GM23338 (cell line): ENCODE measurements at regions not wholly inside any gene's neighbourhood (a gene's known extent, or its start where the extent isn't known, plus 50 kb on each side); places are given as distances from the start of the nearest gene placed in this dataset.
A peak's percentile ranks its signal among the peaks of the same experiment; 100 is the strongest.

ENCODE experiments used
- ATAC-seq: fragments of 200-7000 bp; cut with Tn5 transposase; 3 replicates; pipeline ENCODE4 v1.9.1; 2020
- DNase-seq: peaks from one replicate; pipeline ENCODE4 v3.0.0-alpha.2; 2015; ENCODE audit warnings: low spot score
- H2AFZ ChIP-seq: fragments of 200-600 bp; sonication (generic); 2 replicates; pipeline ENCODE4 v1.8.0; 2016; ENCODE audit warnings: antibody characterized with exemption, mild to moderate bottlenecking, moderate library complexity
- H3F3A ChIP-seq: fragments of 200-600 bp; sonication (generic); replicated peaks from 2 replicates; pipeline ENCODE4 v1.8.0; 2017; ENCODE audit warnings: antibody characterized with exemption, mixed run types, low read depth
- H3K27ac ChIP-seq: fragments of 200-600 bp; sonication (generic); 2 replicates; pipeline ENCODE4 v1.6.1; 2016; ENCODE audit warnings: low read depth
- H3K27me3 ChIP-seq: fragments of 200-600 bp; sonication (generic); 2 replicates; pipeline ENCODE4 v1.8.0; 2016; ENCODE audit warnings: mild to moderate bottlenecking, mixed run types, moderate library complexity; ENCODE audit not compliant: insufficient read depth
- H3K36me3 ChIP-seq: fragments of 200-600 bp; sonication (generic); 2 replicates; pipeline ENCODE4 v1.8.0; 2016; ENCODE audit warnings: mild to moderate bottlenecking; ENCODE audit not compliant: insufficient read depth
- H3K4me1 ChIP-seq: fragments of 200-600 bp; sonication (generic); 2 replicates; pipeline ENCODE4 v1.8.0; 2016; ENCODE audit warnings: mild to moderate bottlenecking, moderate library complexity; ENCODE audit not compliant: insufficient read depth
- H3K4me2 ChIP-seq: fragments of 200-600 bp; sonication (generic); 2 replicates; pipeline ENCODE4 v1.7.1; 2017; ENCODE audit warnings: mixed run types
- H3K4me3 ChIP-seq: fragments of 200-600 bp; sonication (generic); 2 replicates; pipeline ENCODE4 v1.6.1; 2016; ENCODE audit warnings: mixed run types
- H3K79me2 ChIP-seq: fragments of 200-600 bp; sonication (generic); replicated peaks from 2 replicates; pipeline ENCODE4 v1.8.0; 2017; ENCODE audit warnings: mild to moderate bottlenecking; ENCODE audit not compliant: insufficient read depth
- H3K9me2 ChIP-seq: fragments of 200-600 bp; sonication (generic); 2 replicates; pipeline ENCODE4 v1.8.0; 2017; ENCODE audit not compliant: insufficient read depth
- H4K20me1 ChIP-seq: fragments of 200-600 bp; sonication (generic); replicated peaks from 2 replicates; pipeline ENCODE4 v1.8.0; 2017; ENCODE audit warnings: mild to moderate bottlenecking; ENCODE audit not compliant: insufficient read depth
- H3K27ac Mint-ChIP-seq: 2 replicates; pipeline ENCODE4 v1.8.0; 2020; ENCODE audit warnings: inconsistent platforms, mild to moderate bottlenecking, moderate library complexity, mixed read lengths
- H3K27me3 Mint-ChIP-seq: 3 replicates; pipeline ENCODE4 v1.8.0; 2022; ENCODE audit warnings: low read depth, mild to moderate bottlenecking, moderate library complexity, mixed read lengths, inconsistent platforms; ENCODE audit not compliant: insufficient read depth, poor library complexity
- H3K36me3 Mint-ChIP-seq: 3 replicates; pipeline ENCODE4 v1.8.0; 2021; ENCODE audit warnings: low read depth, mild to moderate bottlenecking, inconsistent platforms, moderate library complexity, mixed read lengths
- H3K4me1 Mint-ChIP-seq: 3 replicates; pipeline ENCODE4 v1.8.0; 2020; ENCODE audit warnings: mild to moderate bottlenecking, inconsistent platforms, mixed read lengths
- H3K4me3 Mint-ChIP-seq: 3 replicates; pipeline ENCODE4 v1.8.0; 2021; ENCODE audit warnings: moderate library complexity, mild to moderate bottlenecking, inconsistent platforms, mixed read lengths
- H3K9me3 Mint-ChIP-seq: 3 replicates; pipeline ENCODE4 v1.8.0; 2020; ENCODE audit warnings: moderate library complexity, mild to moderate bottlenecking, inconsistent platforms, mixed read lengths
- CREB1 ChIP-seq: fragments of 250-450 bp; sonication (Bioruptor Pico); IDR thresholded peaks from 2 replicates; pipeline ENCODE4 v1.5.0; 2020; ENCODE audit warnings: low read depth, mild to moderate bottlenecking, moderate library complexity
- EZH2 ChIP-seq: fragments of 200-600 bp; sonication (generic); IDR thresholded peaks from one replicate; pipeline ENCODE4 v1.8.0; 2017; ENCODE audit warnings: antibody characterized with exemption, mild to moderate bottlenecking, low read depth; ENCODE audit not compliant: unreplicated experiment
- JUNB ChIP-seq: IDR thresholded peaks from one replicate; pipeline ENCODE4 v1.6.1; 2016; ENCODE audit warnings: antibody characterized with exemption; ENCODE audit not compliant: unreplicated experiment
- NANOG ChIP-seq: IDR thresholded peaks from 2 replicates; pipeline ENCODE4 v1.6.1; 2016; ENCODE audit warnings: antibody characterized with exemption, borderline replicate concordance
- POLR2AphosphoS5 ChIP-seq: IDR thresholded peaks from 2 replicates; pipeline ENCODE4 v1.6.1; 2016; ENCODE audit warnings: antibody characterized with exemption, low read depth
- STAT1 ChIP-seq: IDR thresholded peaks from one replicate; pipeline ENCODE4 v1.6.1; 2016; ENCODE audit warnings: antibody characterized with exemption; ENCODE audit not compliant: unreplicated experiment
- ZNF331 ChIP-seq: fragments of 250-450 bp; sonication (Bioruptor Pico); IDR thresholded peaks from 2 replicates; pipeline ENCODE4 v1.5.0; 2020; ENCODE audit warnings: low read depth, mild to moderate bottlenecking, moderate library complexity
- TF ChIP-seq, protein P1 (sequence below): IDR thresholded peaks from 2 replicates; pipeline ENCODE4 v1.6.1; 2016; ENCODE audit warnings: antibody characterized with exemption
- TF ChIP-seq, protein P2 (sequence below): fragments of 250-450 bp; sonication (Bioruptor Pico); IDR thresholded peaks from 2 replicates; pipeline ENCODE4 v1.5.0; 2020; ENCODE audit warnings: mild to moderate bottlenecking, moderate library complexity
- TF ChIP-seq, protein P3 (sequence below): IDR thresholded peaks from one replicate; pipeline ENCODE4 v1.6.1; 2018; ENCODE audit warnings: antibody characterized with exemption; ENCODE audit not compliant: unreplicated experiment
- TF ChIP-seq, protein P4 (sequence below), 2 experiments: fragments of 200-600 bp in 1 of 2; sonication (generic) in 1 of 2; conservative IDR thresholded peaks; 2 replicates each; pipeline versions ENCODE4 v1.5.1 to v1.6.1; 2016 to 2017; ENCODE audit warnings: antibody characterized with exemption in 2 of 2, low read depth in 2 of 2, mild to moderate bottlenecking in 2 of 2, moderate library complexity in 1 of 2

DNA sequence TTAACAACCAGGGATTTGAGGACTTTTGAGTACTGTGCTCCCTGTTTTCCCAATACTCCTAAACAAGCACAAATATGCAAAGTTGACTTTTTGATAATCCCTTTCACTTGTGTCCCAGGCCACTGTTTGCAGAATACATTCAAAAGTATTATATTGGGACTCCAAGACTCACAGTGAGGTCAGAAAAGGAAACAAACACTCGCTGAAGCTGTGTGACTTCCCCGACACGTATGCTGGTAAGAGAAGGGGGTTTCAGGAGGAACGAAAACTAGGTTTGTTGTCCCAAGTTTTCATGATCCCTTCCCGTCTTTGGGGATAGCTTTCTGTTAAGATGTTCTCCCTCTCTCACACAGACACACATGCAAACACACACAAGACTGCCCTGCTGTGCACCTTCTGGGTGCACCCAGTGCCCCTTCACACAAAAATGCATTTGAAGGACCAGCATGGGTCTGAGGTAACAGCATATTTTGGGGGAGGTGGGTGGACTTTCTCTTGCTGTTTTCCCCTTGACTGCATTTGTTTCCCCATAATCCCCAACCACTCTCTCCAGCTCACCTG lies 225.2 kb upstream of the PRICKLE2 start:
- Histone ChIP-seq H3K4me2 (no peak overlapping the region), H3F3A (no peaks in the 10 kb centered on the region), H3K27ac (no peak overlapping the region), H3K27me3 (peaks cover 18% of the 10 kb centered on the region), H3K4me1 (peaks cover 16% of the 10 kb centered on the region), H3K36me3 (no peaks in the 10 kb centered on the region), H3K79me2 (no peaks in the 10 kb centered on the region), H3K4me3 (no peak overlapping the region), H4K20me1 (no peaks in the 10 kb centered on the region), H3K9me2 (no peaks in the 10 kb centered on the region), H2AFZ (peak overlapping the region; percentile 78; the same call in 1 of the 2 replicates)
- Mint-ChIP-seq H3K36me3 (no peaks in the 10 kb centered on the region), H3K4me3 (no peak overlapping the region), H3K9me3 (no peaks in the 10 kb centered on the region), H3K4me1 (peaks cover 35% of the 10 kb centered on the region), H3K27ac (no peak overlapping the region), H3K27me3 (peaks cover 5% of the 10 kb centered on the region)
- ATAC-seq, result no peak
- DNase-seq, result no peak
- TF ChIP-seq STAT1, result no peak
- TF ChIP-seq, protein P1, sequence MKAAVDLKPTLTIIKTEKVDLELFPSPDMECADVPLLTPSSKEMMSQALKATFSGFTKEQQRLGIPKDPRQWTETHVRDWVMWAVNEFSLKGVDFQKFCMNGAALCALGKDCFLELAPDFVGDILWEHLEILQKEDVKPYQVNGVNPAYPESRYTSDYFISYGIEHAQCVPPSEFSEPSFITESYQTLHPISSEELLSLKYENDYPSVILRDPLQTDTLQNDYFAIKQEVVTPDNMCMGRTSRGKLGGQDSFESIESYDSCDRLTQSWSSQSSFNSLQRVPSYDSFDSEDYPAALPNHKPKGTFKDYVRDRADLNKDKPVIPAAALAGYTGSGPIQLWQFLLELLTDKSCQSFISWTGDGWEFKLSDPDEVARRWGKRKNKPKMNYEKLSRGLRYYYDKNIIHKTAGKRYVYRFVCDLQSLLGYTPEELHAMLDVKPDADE, result no peak
- no peak for TF ChIP-seq JUNB
- TF ChIP-seq NANOG, result no peak
- no peak for TF ChIP-seq CREB1 (CRISPR knock-in tag)
- TF ChIP-seq ZNF331 (CRISPR knock-in tag), result no peak
- no peak for TF ChIP-seq POLR2AphosphoS5
- no peak for TF ChIP-seq EZH2
- TF ChIP-seq, protein P2, sequence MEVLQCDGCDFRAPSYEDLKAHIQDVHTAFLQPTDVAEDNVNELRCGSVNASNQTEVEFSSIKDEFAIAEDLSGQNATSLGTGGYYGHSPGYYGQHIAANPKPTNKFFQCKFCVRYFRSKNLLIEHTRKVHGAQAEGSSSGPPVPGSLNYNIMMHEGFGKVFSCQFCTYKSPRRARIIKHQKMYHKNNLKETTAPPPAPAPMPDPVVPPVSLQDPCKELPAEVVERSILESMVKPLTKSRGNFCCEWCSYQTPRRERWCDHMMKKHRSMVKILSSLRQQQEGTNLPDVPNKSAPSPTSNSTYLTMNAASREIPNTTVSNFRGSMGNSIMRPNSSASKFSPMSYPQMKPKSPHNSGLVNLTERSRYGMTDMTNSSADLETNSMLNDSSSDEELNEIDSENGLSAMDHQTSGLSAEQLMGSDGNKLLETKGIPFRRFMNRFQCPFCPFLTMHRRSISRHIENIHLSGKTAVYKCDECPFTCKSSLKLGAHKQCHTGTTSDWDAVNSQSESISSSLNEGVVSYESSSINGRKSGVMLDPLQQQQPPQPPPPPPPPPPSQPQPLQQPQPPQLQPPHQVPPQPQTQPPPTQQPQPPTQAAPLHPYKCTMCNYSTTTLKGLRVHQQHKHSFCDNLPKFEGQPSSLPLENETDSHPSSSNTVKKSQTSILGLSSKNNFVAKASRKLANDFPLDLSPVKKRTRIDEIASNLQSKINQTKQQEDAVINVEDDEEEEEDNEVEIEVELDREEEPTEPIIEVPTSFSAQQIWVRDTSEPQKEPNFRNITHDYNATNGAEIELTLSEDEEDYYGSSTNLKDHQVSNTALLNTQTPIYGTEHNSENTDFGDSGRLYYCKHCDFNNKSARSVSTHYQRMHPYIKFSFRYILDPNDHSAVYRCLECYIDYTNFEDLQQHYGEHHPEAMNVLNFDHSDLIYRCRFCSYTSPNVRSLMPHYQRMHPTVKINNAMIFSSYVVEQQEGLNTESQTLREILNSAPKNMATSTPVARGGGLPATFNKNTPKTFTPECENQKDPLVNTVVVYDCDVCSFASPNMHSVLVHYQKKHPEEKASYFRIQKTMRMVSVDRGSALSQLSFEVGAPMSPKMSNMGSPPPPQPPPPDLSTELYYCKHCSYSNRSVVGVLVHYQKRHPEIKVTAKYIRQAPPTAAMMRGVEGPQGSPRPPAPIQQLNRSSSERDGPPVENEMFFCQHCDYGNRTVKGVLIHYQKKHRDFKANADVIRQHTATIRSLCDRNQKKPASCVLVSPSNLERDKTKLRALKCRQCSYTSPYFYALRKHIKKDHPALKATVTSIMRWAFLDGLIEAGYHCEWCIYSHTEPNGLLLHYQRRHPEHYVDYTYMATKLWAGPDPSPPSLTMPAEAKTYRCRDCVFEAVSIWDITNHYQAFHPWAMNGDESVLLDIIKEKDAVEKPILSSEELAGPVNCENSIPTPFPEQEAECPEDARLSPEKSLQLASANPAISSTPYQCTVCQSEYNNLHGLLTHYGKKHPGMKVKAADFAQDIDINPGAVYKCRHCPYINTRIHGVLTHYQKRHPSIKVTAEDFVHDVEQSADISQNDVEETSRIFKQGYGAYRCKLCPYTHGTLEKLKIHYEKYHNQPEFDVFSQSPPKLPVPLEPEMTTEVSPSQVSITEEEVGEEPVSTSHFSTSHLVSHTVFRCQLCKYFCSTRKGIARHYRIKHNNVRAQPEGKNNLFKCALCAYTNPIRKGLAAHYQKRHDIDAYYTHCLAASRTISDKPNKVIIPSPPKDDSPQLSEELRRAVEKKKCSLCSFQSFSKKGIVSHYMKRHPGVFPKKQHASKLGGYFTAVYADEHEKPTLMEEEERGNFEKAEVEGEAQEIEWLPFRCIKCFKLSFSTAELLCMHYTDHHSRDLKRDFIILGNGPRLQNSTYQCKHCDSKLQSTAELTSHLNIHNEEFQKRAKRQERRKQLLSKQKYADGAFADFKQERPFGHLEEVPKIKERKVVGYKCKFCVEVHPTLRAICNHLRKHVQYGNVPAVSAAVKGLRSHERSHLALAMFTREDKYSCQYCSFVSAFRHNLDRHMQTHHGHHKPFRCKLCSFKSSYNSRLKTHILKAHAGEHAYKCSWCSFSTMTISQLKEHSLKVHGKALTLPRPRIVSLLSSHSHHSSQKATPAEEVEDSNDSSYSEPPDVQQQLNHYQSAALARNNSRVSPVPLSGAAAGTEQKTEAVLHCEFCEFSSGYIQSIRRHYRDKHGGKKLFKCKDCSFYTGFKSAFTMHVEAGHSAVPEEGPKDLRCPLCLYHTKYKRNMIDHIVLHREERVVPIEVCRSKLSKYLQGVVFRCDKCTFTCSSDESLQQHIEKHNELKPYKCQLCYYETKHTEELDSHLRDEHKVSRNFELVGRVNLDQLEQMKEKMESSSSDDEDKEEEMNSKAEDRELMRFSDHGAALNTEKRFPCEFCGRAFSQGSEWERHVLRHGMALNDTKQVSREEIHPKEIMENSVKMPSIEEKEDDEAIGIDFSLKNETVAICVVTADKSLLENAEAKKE (CRISPR knock-in tag), result no peak
- TF ChIP-seq, protein P3, sequence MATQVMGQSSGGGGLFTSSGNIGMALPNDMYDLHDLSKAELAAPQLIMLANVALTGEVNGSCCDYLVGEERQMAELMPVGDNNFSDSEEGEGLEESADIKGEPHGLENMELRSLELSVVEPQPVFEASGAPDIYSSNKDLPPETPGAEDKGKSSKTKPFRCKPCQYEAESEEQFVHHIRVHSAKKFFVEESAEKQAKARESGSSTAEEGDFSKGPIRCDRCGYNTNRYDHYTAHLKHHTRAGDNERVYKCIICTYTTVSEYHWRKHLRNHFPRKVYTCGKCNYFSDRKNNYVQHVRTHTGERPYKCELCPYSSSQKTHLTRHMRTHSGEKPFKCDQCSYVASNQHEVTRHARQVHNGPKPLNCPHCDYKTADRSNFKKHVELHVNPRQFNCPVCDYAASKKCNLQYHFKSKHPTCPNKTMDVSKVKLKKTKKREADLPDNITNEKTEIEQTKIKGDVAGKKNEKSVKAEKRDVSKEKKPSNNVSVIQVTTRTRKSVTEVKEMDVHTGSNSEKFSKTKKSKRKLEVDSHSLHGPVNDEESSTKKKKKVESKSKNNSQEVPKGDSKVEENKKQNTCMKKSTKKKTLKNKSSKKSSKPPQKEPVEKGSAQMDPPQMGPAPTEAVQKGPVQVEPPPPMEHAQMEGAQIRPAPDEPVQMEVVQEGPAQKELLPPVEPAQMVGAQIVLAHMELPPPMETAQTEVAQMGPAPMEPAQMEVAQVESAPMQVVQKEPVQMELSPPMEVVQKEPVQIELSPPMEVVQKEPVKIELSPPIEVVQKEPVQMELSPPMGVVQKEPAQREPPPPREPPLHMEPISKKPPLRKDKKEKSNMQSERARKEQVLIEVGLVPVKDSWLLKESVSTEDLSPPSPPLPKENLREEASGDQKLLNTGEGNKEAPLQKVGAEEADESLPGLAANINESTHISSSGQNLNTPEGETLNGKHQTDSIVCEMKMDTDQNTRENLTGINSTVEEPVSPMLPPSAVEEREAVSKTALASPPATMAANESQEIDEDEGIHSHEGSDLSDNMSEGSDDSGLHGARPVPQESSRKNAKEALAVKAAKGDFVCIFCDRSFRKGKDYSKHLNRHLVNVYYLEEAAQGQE, result no peak
- TF ChIP-seq, protein P4, sequence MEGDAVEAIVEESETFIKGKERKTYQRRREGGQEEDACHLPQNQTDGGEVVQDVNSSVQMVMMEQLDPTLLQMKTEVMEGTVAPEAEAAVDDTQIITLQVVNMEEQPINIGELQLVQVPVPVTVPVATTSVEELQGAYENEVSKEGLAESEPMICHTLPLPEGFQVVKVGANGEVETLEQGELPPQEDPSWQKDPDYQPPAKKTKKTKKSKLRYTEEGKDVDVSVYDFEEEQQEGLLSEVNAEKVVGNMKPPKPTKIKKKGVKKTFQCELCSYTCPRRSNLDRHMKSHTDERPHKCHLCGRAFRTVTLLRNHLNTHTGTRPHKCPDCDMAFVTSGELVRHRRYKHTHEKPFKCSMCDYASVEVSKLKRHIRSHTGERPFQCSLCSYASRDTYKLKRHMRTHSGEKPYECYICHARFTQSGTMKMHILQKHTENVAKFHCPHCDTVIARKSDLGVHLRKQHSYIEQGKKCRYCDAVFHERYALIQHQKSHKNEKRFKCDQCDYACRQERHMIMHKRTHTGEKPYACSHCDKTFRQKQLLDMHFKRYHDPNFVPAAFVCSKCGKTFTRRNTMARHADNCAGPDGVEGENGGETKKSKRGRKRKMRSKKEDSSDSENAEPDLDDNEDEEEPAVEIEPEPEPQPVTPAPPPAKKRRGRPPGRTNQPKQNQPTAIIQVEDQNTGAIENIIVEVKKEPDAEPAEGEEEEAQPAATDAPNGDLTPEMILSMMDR (conservative IDR thresholded peaks at IDR 0.05; ENCODE audit: low read depth in 2 of 2), result no peak
